Endothelial cell of umbilical vein (primary cell): ENCODE measurements at regions not wholly inside any gene's neighbourhood (a gene's known extent, or its start where the extent isn't known, plus 50 kb on each side); places are given as distances from the start of the nearest gene placed in this dataset.
A peak's percentile ranks its signal among the peaks of the same experiment; 100 is the strongest.
"Not testable (repeated sequence)": the region's sequence is repeated elsewhere in the genome, so short reads cannot be mapped to it uniquely, and the experiment has no call there.

Experiments
- BruUV-seq: library from RNA; stranded (reverse); fragments of 400-500 nt; replicated peaks from 2 replicates; lab custom pipeline; 2021; lab: Mats Ljungman, UMichigan
- CTCF ChIA-PET: fragments of 300-600, 350-600 bp; sonication (Branson Sonifier 250); formaldehyde crosslinking; loops from one replicate; lab custom pipeline; 2021; ENCODE audit warnings: antibody characterized with exemption, inconsistent platforms; lab: Charles Lee
- POLR2A ChIA-PET: fragments of 300-600, 350-600 bp; sonication (Branson Sonifier 250); formaldehyde crosslinking; loops from one replicate; lab custom pipeline; 2021; ENCODE audit warnings: antibody characterized with exemption, inconsistent platforms; lab: Charles Lee
- DNase-seq: peaks from one replicate; pipeline ENCODE4 v3.0.0-alpha.2; 2011; ENCODE audit warnings: low read depth, low spot score
- FAIRE-seq: peaks from 2 replicates; lab custom pipeline; 2011; peaks lifted over from hg19 to GRCh38; lab: Jason Lieb, UNC
- H2AFZ ChIP-seq: 2 replicates; pipeline ENCODE4 v1.6.0; 2012; ENCODE audit warnings: low read depth, low read length, control low read depth, inconsistent platforms
- H3K27ac ChIP-seq: 2 replicates; pipeline ENCODE4 v1.5.1; 2011; ENCODE audit warnings: low read depth, mild to moderate bottlenecking, control low read depth, low read length, moderate library complexity; ENCODE audit not compliant: insufficient read depth
- H3K27me3 ChIP-seq, 2 experiments: 2 replicates each; pipeline versions ENCODE4 v1.6.0 to v1.6.1; 2011; ENCODE audit warnings: low read length in 2 of 2, mixed read lengths in 1 of 2; ENCODE audit not compliant: control insufficient read depth in 2 of 2, insufficient read depth in 2 of 2
- H3K36me3 ChIP-seq, 2 experiments: 2 replicates in 1 of 2; 3 replicates in 1 of 2; pipeline ENCODE4 v1.5.1; 2011; ENCODE audit warnings: low read length in 2 of 2, mild to moderate bottlenecking in 1 of 2, moderate library complexity in 1 of 2; ENCODE audit not compliant: control insufficient read depth in 2 of 2, insufficient read depth in 2 of 2; ENCODE audit errors: extremely low read depth in 1 of 2
- H3K4me1 ChIP-seq: 3 replicates; pipeline ENCODE4 v1.5.1; 2011; ENCODE audit warnings: mild to moderate bottlenecking, low read length; ENCODE audit not compliant: control insufficient read depth, insufficient read depth; ENCODE audit errors: extremely low read depth
- H3K4me2 ChIP-seq: 2 replicates; pipeline ENCODE4 v1.6.1; 2011; ENCODE audit warnings: low read length, control low read depth, mixed read lengths; ENCODE audit not compliant: insufficient read depth
- H3K4me3 ChIP-seq, 3 experiments: fragments of 200-600 bp in 1 of 3; sonication (generic), shearing (Covaris generic) in 1 of 3; replicated peaks in 1 of 3; 2 replicates each; pipeline ENCODE4 v1.5.1; 2011 to 2016; ENCODE audit warnings: control low read depth in 3 of 3, low read length in 3 of 3, mild to moderate bottlenecking in 2 of 3, inconsistent platforms in 1 of 3, low read depth in 1 of 3, moderate library complexity in 1 of 3; ENCODE audit not compliant: insufficient read depth in 1 of 3
- H3K79me2 ChIP-seq: 2 replicates; pipeline ENCODE4 v1.6.0; 2012; ENCODE audit warnings: low read length, inconsistent platforms; ENCODE audit not compliant: control insufficient read depth, insufficient read depth
- H3K9ac ChIP-seq: replicated peaks from 2 replicates; pipeline ENCODE3; 2011; ENCODE audit warnings: low read length, control low read depth; ENCODE audit not compliant: insufficient read depth; ENCODE audit errors: extremely low read depth
- H3K9me1 ChIP-seq: replicated peaks from 3 replicates; pipeline ENCODE4 v1.6.0; 2011; ENCODE audit warnings: mild to moderate bottlenecking, low read length; ENCODE audit not compliant: control insufficient read depth, insufficient read depth; ENCODE audit errors: extremely low read depth
- H3K9me3 ChIP-seq: replicated peaks from 2 replicates; pipeline ENCODE4 v1.5.1; 2012; ENCODE audit warnings: low read length, inconsistent platforms; ENCODE audit not compliant: control insufficient read depth, insufficient read depth
- H4K20me1 ChIP-seq: replicated peaks from 2 replicates; pipeline ENCODE3; 2011; ENCODE audit warnings: mild to moderate bottlenecking, low read length; ENCODE audit not compliant: control insufficient read depth, insufficient read depth; ENCODE audit errors: extremely low read depth
- GATA2 ChIP-seq: IDR thresholded peaks from 2 replicates; pipeline ENCODE4 v1.7.0; 2011; ENCODE audit warnings: low read depth, mild to moderate bottlenecking, moderate library complexity, mixed read lengths, low read length; ENCODE audit not compliant: insufficient read length, insufficient read depth
- MAX ChIP-seq: IDR thresholded peaks from 2 replicates; pipeline ENCODE4 v1.6.1; 2011; ENCODE audit not compliant: insufficient read depth, insufficient read length
- dilution Hi-C: fragments of 300-500 bp; cut with MboI; formaldehyde crosslinking; loops from one replicate; pipeline ENCODE4 v1.15.0; 2019; ENCODE audit warnings: low sequenced_read_pairs; ENCODE audit not compliant: extremely low pct_ligation_motif_present
- intact Hi-C: fragments of 100-400 bp; cut with micrococcal nuclease; formaldehyde crosslinking; loops from one replicate; pipeline ENCODE4 v1.10.0; 2022

- H3K4me1 ChIP-seq, H2AFZ ChIP-seq, H3K36me3 ChIP-seq, H3K9ac ChIP-seq, dilution Hi-C loops, CTCF ChIA-PET, H3K9me1 ChIP-seq, H3K4me3 ChIP-seq, BruUV-seq, DNase-seq, H3K27me3 ChIP-seq, H4K20me1 ChIP-seq, H3K27ac ChIP-seq, POLR2A ChIA-PET, intact Hi-C loops, H3K9me3 ChIP-seq, H3K4me2 ChIP-seq, FAIRE-seq, H3K79me2 ChIP-seq: not testable (repeated sequence)
These were observed 214.5 kb upstream of the ANXA10 start for GRCh38 chr4:167877826-167878225.

- DNase-seq, result peak; percentile 34
- H3K9me1 ChIP-seq, result no peaks in the 10 kb centered on the region
- CTCF ChIA-PET, result no interaction called here
These were observed 209.1 kb upstream of the ANXA10 start for GRCh38 chr4:167883266-167883665.

More at GRCh38 chr4:167883266-167883665, 209.1 kb upstream of the ANXA10 start:
- Histone ChIP-seq H3K79me2 (no peaks in the 10 kb centered on the region), H3K9me3 (no peaks in the 10 kb centered on the region), H3K27ac (no peak overlapping the region), H3K36me3 (no peaks in the 10 kb centered on the region), H4K20me1 (no peaks in the 10 kb centered on the region), H3K4me3 (no peak overlapping the region), H3K4me1 (no peaks in the 10 kb centered on the region), H2AFZ (peak overlapping the region; percentile 42), H3K9ac (no peak overlapping the region), H3K27me3 (no peaks in the 10 kb centered on the region), H3K4me2 (no peak overlapping the region)
- BruUV-seq, result no TSS peak
- dilution Hi-C loops (no loop called here), intact Hi-C loops (no loop called here)
- peak; percentile 11 for TF ChIP-seq GATA2
- no peak for TF ChIP-seq MAX
- POLR2A ChIA-PET, result no interaction called here
- no peak for FAIRE-seq
